ENCODE measurements at regions not wholly inside any gene's neighbourhood (a gene's known extent, or its start where the extent isn't known, plus 50 kb on each side); places are given as distances from the start of the nearest gene placed in this dataset.

DNA sequence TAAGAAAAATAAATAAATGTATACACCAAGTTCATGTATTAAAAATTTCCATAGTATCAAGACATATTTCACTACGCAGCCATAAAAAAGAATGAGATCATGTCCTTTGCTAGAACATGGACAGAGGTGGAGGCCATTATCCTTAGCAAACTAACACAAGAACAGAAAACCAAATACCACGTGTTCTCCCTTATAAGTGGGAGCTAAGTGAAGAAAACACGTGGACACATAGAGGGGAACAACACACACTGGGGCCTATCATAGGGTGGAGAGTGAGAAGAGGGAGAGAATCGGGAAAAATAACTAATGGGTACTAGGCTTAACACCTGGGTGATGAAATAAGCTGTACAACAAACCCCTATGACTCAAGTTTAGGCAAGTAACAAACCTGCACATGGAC lies 552.4 kb upstream of the PBX1 start:
- Mint-ChIP-seq H3K9me3 (ENCODE audit: unreplicated experiment) (peaks cover 48% of the 10 kb centered on the region), H3K27me3 (ENCODE audit: unreplicated experiment) (no peaks in the 10 kb centered on the region), H3K36me3 (ENCODE audit: unreplicated experiment) (no peaks in the 10 kb centered on the region), H3K4me3 (ENCODE audit: unreplicated experiment) (no peak overlapping the region), H3K4me1 (ENCODE audit: unreplicated experiment) (no peaks in the 10 kb centered on the region), H3K27ac (ENCODE audit: unreplicated experiment) (no peak overlapping the region)
- TF ChIP-seq, protein P1, sequence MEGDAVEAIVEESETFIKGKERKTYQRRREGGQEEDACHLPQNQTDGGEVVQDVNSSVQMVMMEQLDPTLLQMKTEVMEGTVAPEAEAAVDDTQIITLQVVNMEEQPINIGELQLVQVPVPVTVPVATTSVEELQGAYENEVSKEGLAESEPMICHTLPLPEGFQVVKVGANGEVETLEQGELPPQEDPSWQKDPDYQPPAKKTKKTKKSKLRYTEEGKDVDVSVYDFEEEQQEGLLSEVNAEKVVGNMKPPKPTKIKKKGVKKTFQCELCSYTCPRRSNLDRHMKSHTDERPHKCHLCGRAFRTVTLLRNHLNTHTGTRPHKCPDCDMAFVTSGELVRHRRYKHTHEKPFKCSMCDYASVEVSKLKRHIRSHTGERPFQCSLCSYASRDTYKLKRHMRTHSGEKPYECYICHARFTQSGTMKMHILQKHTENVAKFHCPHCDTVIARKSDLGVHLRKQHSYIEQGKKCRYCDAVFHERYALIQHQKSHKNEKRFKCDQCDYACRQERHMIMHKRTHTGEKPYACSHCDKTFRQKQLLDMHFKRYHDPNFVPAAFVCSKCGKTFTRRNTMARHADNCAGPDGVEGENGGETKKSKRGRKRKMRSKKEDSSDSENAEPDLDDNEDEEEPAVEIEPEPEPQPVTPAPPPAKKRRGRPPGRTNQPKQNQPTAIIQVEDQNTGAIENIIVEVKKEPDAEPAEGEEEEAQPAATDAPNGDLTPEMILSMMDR (IDR thresholded peaks at IDR 0.05), result no peak
- DNase-seq (ENCODE audit: extremely low spot score, unreplicated experiment), result no peak

GRCh38 chr1:164017239-164017638 lies 541.7 kb upstream of the PBX1 start:
- Mint-ChIP-seq H3K4me1 (ENCODE audit: unreplicated experiment) (no peaks in the 10 kb centered on the region), H3K36me3 (ENCODE audit: unreplicated experiment) (no peaks in the 10 kb centered on the region), H3K4me3 (ENCODE audit: unreplicated experiment) (no peak overlapping the region), H3K9me3 (ENCODE audit: unreplicated experiment) (peaks cover 17% of the 10 kb centered on the region), H3K27ac (ENCODE audit: unreplicated experiment) (no peak overlapping the region), H3K27me3 (ENCODE audit: unreplicated experiment) (no peaks in the 10 kb centered on the region)
- TF ChIP-seq, protein P1 (IDR thresholded peaks at IDR 0.05), result no peak
- DNase-seq (ENCODE audit: extremely low spot score, unreplicated experiment), result no peak

DNA sequence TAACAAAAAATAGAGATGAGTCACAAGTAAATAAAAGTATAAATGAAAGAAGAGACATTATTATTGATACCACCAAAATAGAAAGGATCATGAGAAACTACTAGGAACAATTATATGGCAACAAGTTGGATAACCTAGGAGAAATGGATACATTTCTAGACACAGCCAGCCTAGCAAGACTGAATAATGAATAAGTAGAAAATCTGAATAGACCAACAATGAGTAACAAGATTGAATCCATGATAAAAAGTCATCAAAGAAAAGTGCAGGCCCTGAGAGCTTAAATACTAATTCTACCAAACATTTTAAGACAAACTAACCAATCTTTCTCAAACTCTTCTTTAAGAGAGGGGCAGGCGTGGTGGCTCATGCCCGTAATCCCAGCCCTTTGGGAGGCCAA lies 538.6 kb upstream of the PBX1 start:
- no peak for DNase-seq (ENCODE audit: extremely low spot score, unreplicated experiment)
- Mint-ChIP-seq H3K4me3 (ENCODE audit: unreplicated experiment) (no peak overlapping the region), H3K4me1 (ENCODE audit: unreplicated experiment) (no peaks in the 10 kb centered on the region), H3K9me3 (ENCODE audit: unreplicated experiment) (peaks cover 10% of the 10 kb centered on the region), H3K27ac (ENCODE audit: unreplicated experiment) (no peak overlapping the region), H3K36me3 (ENCODE audit: unreplicated experiment) (no peaks in the 10 kb centered on the region), H3K27me3 (ENCODE audit: unreplicated experiment) (no peaks in the 10 kb centered on the region)
- TF ChIP-seq, protein P1 (IDR thresholded peaks at IDR 0.05), result no peak

DNA sequence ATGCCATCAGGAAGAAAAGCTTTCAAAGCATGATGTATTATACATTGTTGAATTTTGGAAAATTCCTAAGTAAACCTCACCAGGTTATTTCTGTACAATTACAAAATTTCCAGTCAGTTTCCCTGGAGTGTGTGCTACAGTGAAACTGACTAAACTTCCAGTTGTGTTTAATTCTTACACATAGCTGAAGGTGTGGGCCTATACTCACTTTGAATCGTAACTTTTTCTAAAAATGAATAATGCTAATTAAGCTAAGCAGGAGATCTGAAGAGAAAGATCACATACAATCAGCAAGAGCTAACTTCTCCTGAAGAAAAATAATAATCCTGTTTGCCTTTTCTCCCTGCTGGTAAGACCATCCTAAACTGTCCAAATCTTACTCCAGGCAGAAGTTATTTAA lies 537.2 kb upstream of the PBX1 start:
- H3K4me3 Mint-ChIP-seq (ENCODE audit: unreplicated experiment), result no peak overlapping the region
- H3K4me1 Mint-ChIP-seq (ENCODE audit: unreplicated experiment), result no peaks in the 10 kb centered on the region
- H3K27me3 Mint-ChIP-seq (ENCODE audit: unreplicated experiment), result no peaks in the 10 kb centered on the region
- DNase-seq (ENCODE audit: extremely low spot score, unreplicated experiment), result no peak
- TF ChIP-seq, protein P1 (IDR thresholded peaks at IDR 0.05), result no peak
- H3K9me3 Mint-ChIP-seq (ENCODE audit: unreplicated experiment), result peaks cover 10% of the 10 kb centered on the region
- H3K36me3 Mint-ChIP-seq (ENCODE audit: unreplicated experiment), result no peaks in the 10 kb centered on the region
- no peak overlapping the region for H3K27ac Mint-ChIP-seq (ENCODE audit: unreplicated experiment)

- DNase-seq (ENCODE audit: extremely low spot score, unreplicated experiment), result no peak
- Mint-ChIP-seq H3K27ac (ENCODE audit: unreplicated experiment) (no peak overlapping the region), H3K9me3 (ENCODE audit: unreplicated experiment) (peaks cover 32% of the 10 kb centered on the region), H3K36me3 (ENCODE audit: unreplicated experiment) (no peaks in the 10 kb centered on the region), H3K4me3 (ENCODE audit: unreplicated experiment) (no peak overlapping the region), H3K4me1 (ENCODE audit: unreplicated experiment) (no peaks in the 10 kb centered on the region), H3K27me3 (ENCODE audit: unreplicated experiment) (no peaks in the 10 kb centered on the region)
- TF ChIP-seq, protein P1 (IDR thresholded peaks at IDR 0.05), result no peak
Measured at GRCh38 chr1:164033782-164034181, 525.2 kb upstream of the PBX1 start.
